Loucy (cell line): ENCODE measurements at regions not wholly inside any gene's neighbourhood (a gene's known extent, or its start where the extent isn't known, plus 50 kb on each side); places are given as distances from the start of the nearest gene placed in this dataset.

Experiments
- H2AFZ ChIP-seq: fragments of 200-600 bp; sonication (generic); 2 replicates; pipeline ENCODE4 v1.6.0; 2016; ENCODE audit warnings: antibody characterized with exemption, mild to moderate bottlenecking, low read length, moderate library complexity
- H3F3A ChIP-seq: fragments of 200-600 bp; 2 replicates; pipeline ENCODE4 v1.6.0; 2016; ENCODE audit warnings: antibody characterized with exemption, low read depth, mild to moderate bottlenecking
- H3K27me3 ChIP-seq: fragments of 200-600 bp; sonication (generic); 2 replicates; pipeline ENCODE4 v1.6.1; 2014; ENCODE audit warnings: low read length, mild to moderate bottlenecking; ENCODE audit not compliant: insufficient read depth, poor library complexity, severe bottlenecking
- H3K36me3 ChIP-seq: fragments of 200-600 bp; sonication (generic); 2 replicates; pipeline ENCODE4 v1.6.1; 2016; ENCODE audit warnings: low read length; ENCODE audit not compliant: insufficient read depth
- H3K4me1 ChIP-seq: fragments of 200-600 bp; sonication (generic); 2 replicates; pipeline ENCODE4 v1.5.1; 2014; ENCODE audit warnings: low read length, mild to moderate bottlenecking; ENCODE audit not compliant: insufficient read depth, poor library complexity, severe bottlenecking
- H3K4me2 ChIP-seq: fragments of 200-600 bp; sonication (generic); 2 replicates; pipeline ENCODE4 v1.6.0; 2014; ENCODE audit warnings: antibody characterized with exemption, low read length, low read depth, mild to moderate bottlenecking; ENCODE audit not compliant: poor library complexity, severe bottlenecking
- H3K4me3 ChIP-seq: fragments of 200-600 bp; sonication (generic); 2 replicates; pipeline ENCODE4 v1.5.1; 2014; ENCODE audit warnings: low read length, mild to moderate bottlenecking, mixed read lengths; ENCODE audit not compliant: poor library complexity, severe bottlenecking
- H3K79me2 ChIP-seq: fragments of 200-600 bp; sonication (generic); 2 replicates; pipeline ENCODE4 v1.6.1; 2014; ENCODE audit warnings: low read length; ENCODE audit not compliant: insufficient read depth
- H3K9ac ChIP-seq: fragments of 200-600 bp; sonication (generic); 2 replicates; pipeline ENCODE4 v1.6.0; 2014; ENCODE audit warnings: mild to moderate bottlenecking, low read depth, low read length, moderate library complexity; ENCODE audit not compliant: poor library complexity, severe bottlenecking
- H3K9me2 ChIP-seq: fragments of 200-600 bp; sonication (generic); replicated peaks from 2 replicates; pipeline ENCODE4 v1.6.1; 2016; ENCODE audit warnings: low read depth, low read length, mixed read lengths
- H3K9me3 ChIP-seq: fragments of 200-600 bp; sonication (generic); 2 replicates; pipeline ENCODE4 v1.6.1; 2014; ENCODE audit warnings: mild to moderate bottlenecking, antibody characterized with exemption, low read length, low read depth; ENCODE audit not compliant: insufficient read depth
- H4K20me1 ChIP-seq: fragments of 200-600 bp; sonication (generic); 2 replicates; pipeline ENCODE4 v1.6.0; 2014; ENCODE audit warnings: antibody characterized with exemption, low read length, mild to moderate bottlenecking; ENCODE audit not compliant: insufficient read depth, poor library complexity, severe bottlenecking
- EZH2phosphoT487 ChIP-seq: fragments of 200-600 bp; IDR thresholded peaks from 2 replicates; pipeline ENCODE4 v1.6.1; 2018; ENCODE audit warnings: antibody characterized with exemption, mild to moderate bottlenecking, moderate library complexity, borderline replicate concordance
- TF ChIP-seq, protein P1 (sequence below): fragments of 200-600 bp; sonication (generic); conservative IDR thresholded peaks from 2 replicates; pipeline ENCODE4 v1.5.1; 2014; ENCODE audit warnings: mild to moderate bottlenecking, antibody characterized with exemption, low read length

DNA sequence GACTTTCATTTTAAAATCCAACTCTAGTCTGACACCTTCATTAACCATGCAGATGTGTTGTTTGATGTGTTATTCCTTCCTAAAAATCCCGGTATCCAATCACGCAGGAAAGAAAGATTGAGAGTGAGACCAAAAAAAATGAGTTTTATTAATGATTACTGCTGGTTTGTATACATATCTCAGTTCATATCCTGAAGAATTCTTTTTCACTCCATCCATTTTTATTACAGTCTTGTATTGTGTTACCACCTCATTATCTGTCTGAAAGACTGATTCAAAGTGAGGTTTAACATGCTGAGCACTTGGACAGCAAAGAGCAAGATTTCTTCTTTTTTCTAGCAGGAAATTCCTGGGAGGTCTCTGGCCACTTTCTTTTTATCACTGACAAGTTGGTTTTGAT lies 268.3 kb downstream of the CDH11 start:
- Histone ChIP-seq H3K9me2 (no peaks in the 10 kb centered on the region), H3K27me3 (no peaks in the 10 kb centered on the region), H2AFZ (no peak overlapping the region), H3F3A (no peaks in the 10 kb centered on the region), H3K4me3 (no peak overlapping the region), H3K9me3 (no peaks in the 10 kb centered on the region; the same call in 1 of the 2 replicates), H3K36me3 (no peaks in the 10 kb centered on the region), H3K4me1 (no peaks in the 10 kb centered on the region), H3K4me2 (no peak overlapping the region), H4K20me1 (no peaks in the 10 kb centered on the region), H3K9ac (no peak overlapping the region), H3K79me2 (no peaks in the 10 kb centered on the region)
- TF ChIP-seq, protein P1, sequence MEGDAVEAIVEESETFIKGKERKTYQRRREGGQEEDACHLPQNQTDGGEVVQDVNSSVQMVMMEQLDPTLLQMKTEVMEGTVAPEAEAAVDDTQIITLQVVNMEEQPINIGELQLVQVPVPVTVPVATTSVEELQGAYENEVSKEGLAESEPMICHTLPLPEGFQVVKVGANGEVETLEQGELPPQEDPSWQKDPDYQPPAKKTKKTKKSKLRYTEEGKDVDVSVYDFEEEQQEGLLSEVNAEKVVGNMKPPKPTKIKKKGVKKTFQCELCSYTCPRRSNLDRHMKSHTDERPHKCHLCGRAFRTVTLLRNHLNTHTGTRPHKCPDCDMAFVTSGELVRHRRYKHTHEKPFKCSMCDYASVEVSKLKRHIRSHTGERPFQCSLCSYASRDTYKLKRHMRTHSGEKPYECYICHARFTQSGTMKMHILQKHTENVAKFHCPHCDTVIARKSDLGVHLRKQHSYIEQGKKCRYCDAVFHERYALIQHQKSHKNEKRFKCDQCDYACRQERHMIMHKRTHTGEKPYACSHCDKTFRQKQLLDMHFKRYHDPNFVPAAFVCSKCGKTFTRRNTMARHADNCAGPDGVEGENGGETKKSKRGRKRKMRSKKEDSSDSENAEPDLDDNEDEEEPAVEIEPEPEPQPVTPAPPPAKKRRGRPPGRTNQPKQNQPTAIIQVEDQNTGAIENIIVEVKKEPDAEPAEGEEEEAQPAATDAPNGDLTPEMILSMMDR, result no peak
- TF ChIP-seq EZH2phosphoT487, result no peak

- no peaks in the 10 kb centered on the region for H3F3A ChIP-seq
- no peaks in the 10 kb centered on the region for H3K36me3 ChIP-seq
- H3K4me2 ChIP-seq, result no peak overlapping the region
- H3K4me1 ChIP-seq, result no peaks in the 10 kb centered on the region
- no peaks in the 10 kb centered on the region for H3K79me2 ChIP-seq
- H3K4me3 ChIP-seq, result no peak overlapping the region
- no peak overlapping the region for H2AFZ ChIP-seq
- H3K9ac ChIP-seq, result no peak overlapping the region
- TF ChIP-seq, protein P1, result no peak
- TF ChIP-seq EZH2phosphoT487, result no peak
- H4K20me1 ChIP-seq, result no peaks in the 10 kb centered on the region
- no peaks in the 10 kb centered on the region; the same call in none of the 2 replicates for H3K9me3 ChIP-seq
- H3K9me2 ChIP-seq, result no peaks in the 10 kb centered on the region; the same call in 1 of the 2 replicates
- H3K27me3 ChIP-seq, result no peaks in the 10 kb centered on the region
Measured at GRCh38 chr16:64846966-64847365, 274.9 kb downstream of the CDH11 start.

DNA sequence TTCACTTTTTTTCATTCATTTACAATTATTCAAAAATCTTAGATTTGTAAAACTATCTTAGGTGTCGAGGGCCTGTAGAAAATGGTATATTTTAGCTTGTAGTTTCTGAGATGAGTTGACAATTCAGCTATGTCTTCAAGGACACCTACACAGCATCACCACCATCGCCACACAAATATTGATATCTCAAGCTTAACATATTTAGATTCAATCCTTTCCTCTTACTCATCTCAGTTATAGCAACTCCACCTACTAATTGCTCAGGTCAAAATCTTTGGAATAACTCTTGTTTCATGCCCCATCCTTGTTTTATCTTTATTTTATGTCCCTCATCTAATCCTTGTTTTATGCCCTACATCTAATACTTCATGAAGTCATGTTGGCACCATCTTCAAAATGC lies 276.8 kb downstream of the CDH11 start:
- H3K4me3 ChIP-seq, result no peak overlapping the region
- no peaks in the 10 kb centered on the region; the same call in 1 of the 2 replicates for H3K9me3 ChIP-seq
- H3K9ac ChIP-seq, result no peak overlapping the region
- no peaks in the 10 kb centered on the region for H3K36me3 ChIP-seq
- H3K4me2 ChIP-seq, result no peak overlapping the region
- no peaks in the 10 kb centered on the region for H3K27me3 ChIP-seq
- no peaks in the 10 kb centered on the region for H3K4me1 ChIP-seq
- no peaks in the 10 kb centered on the region for H4K20me1 ChIP-seq
- no peaks in the 10 kb centered on the region for H3F3A ChIP-seq
- no peak for TF ChIP-seq EZH2phosphoT487
- TF ChIP-seq, protein P1, result no peak
- H2AFZ ChIP-seq, result no peak overlapping the region
- no peaks in the 10 kb centered on the region for H3K79me2 ChIP-seq
- no peaks in the 10 kb centered on the region; the same call in 1 of the 2 replicates for H3K9me2 ChIP-seq
